Endothelial cell of umbilical vein (primary cell): ENCODE measurements at regions not wholly inside any gene's neighbourhood (a gene's known extent, or its start where the extent isn't known, plus 50 kb on each side); places are given as distances from the start of the nearest gene placed in this dataset.

Experiments
- BruUV-seq: library from RNA; stranded (reverse); fragments of 400-500 nt; replicated peaks from 2 replicates; lab custom pipeline; 2021; lab: Mats Ljungman, UMichigan
- CTCF ChIA-PET: fragments of 300-600, 350-600 bp; sonication (Branson Sonifier 250); formaldehyde crosslinking; loops from one replicate; lab custom pipeline; 2021; ENCODE audit warnings: antibody characterized with exemption, inconsistent platforms; lab: Charles Lee
- POLR2A ChIA-PET: fragments of 300-600, 350-600 bp; sonication (Branson Sonifier 250); formaldehyde crosslinking; loops from one replicate; lab custom pipeline; 2021; ENCODE audit warnings: antibody characterized with exemption, inconsistent platforms; lab: Charles Lee
- DNase-seq: peaks from one replicate; pipeline ENCODE4 v3.0.0-alpha.2; 2011; ENCODE audit warnings: low read depth, low spot score
- FAIRE-seq: peaks from 2 replicates; lab custom pipeline; 2011; peaks lifted over from hg19 to GRCh38; lab: Jason Lieb, UNC
- H2AFZ ChIP-seq: 2 replicates; pipeline ENCODE4 v1.6.0; 2012; ENCODE audit warnings: low read depth, low read length, control low read depth, inconsistent platforms
- H3K27ac ChIP-seq: 2 replicates; pipeline ENCODE4 v1.5.1; 2011; ENCODE audit warnings: low read depth, mild to moderate bottlenecking, control low read depth, low read length, moderate library complexity; ENCODE audit not compliant: insufficient read depth
- H3K27me3 ChIP-seq, 2 experiments: 2 replicates each; pipeline versions ENCODE4 v1.6.0 to v1.6.1; 2011; ENCODE audit warnings: low read length in 2 of 2, mixed read lengths in 1 of 2; ENCODE audit not compliant: control insufficient read depth in 2 of 2, insufficient read depth in 2 of 2
- H3K36me3 ChIP-seq, 2 experiments: 2 replicates in 1 of 2; 3 replicates in 1 of 2; pipeline ENCODE4 v1.5.1; 2011; ENCODE audit warnings: low read length in 2 of 2, mild to moderate bottlenecking in 1 of 2, moderate library complexity in 1 of 2; ENCODE audit not compliant: control insufficient read depth in 2 of 2, insufficient read depth in 2 of 2; ENCODE audit errors: extremely low read depth in 1 of 2
- H3K4me1 ChIP-seq: 3 replicates; pipeline ENCODE4 v1.5.1; 2011; ENCODE audit warnings: mild to moderate bottlenecking, low read length; ENCODE audit not compliant: control insufficient read depth, insufficient read depth; ENCODE audit errors: extremely low read depth
- H3K4me2 ChIP-seq: 2 replicates; pipeline ENCODE4 v1.6.1; 2011; ENCODE audit warnings: low read length, control low read depth, mixed read lengths; ENCODE audit not compliant: insufficient read depth
- H3K4me3 ChIP-seq, 3 experiments: fragments of 200-600 bp in 1 of 3; sonication (generic), shearing (Covaris generic) in 1 of 3; replicated peaks in 1 of 3; 2 replicates each; pipeline ENCODE4 v1.5.1; 2011 to 2016; ENCODE audit warnings: control low read depth in 3 of 3, low read length in 3 of 3, mild to moderate bottlenecking in 2 of 3, inconsistent platforms in 1 of 3, low read depth in 1 of 3, moderate library complexity in 1 of 3; ENCODE audit not compliant: insufficient read depth in 1 of 3
- H3K79me2 ChIP-seq: 2 replicates; pipeline ENCODE4 v1.6.0; 2012; ENCODE audit warnings: low read length, inconsistent platforms; ENCODE audit not compliant: control insufficient read depth, insufficient read depth
- H3K9ac ChIP-seq: replicated peaks from 2 replicates; pipeline ENCODE3; 2011; ENCODE audit warnings: low read length, control low read depth; ENCODE audit not compliant: insufficient read depth; ENCODE audit errors: extremely low read depth
- H3K9me1 ChIP-seq: replicated peaks from 3 replicates; pipeline ENCODE4 v1.6.0; 2011; ENCODE audit warnings: mild to moderate bottlenecking, low read length; ENCODE audit not compliant: control insufficient read depth, insufficient read depth; ENCODE audit errors: extremely low read depth
- H3K9me3 ChIP-seq: replicated peaks from 2 replicates; pipeline ENCODE4 v1.5.1; 2012; ENCODE audit warnings: low read length, inconsistent platforms; ENCODE audit not compliant: control insufficient read depth, insufficient read depth
- H4K20me1 ChIP-seq: replicated peaks from 2 replicates; pipeline ENCODE3; 2011; ENCODE audit warnings: mild to moderate bottlenecking, low read length; ENCODE audit not compliant: control insufficient read depth, insufficient read depth; ENCODE audit errors: extremely low read depth
- CTCF ChIP-seq, 2 donors: IDR thresholded peaks; 1 replicate in 1 of 2; 2 replicates in 1 of 2; pipeline ENCODE4 v1.5.1; 2011; ENCODE audit warnings: low read length in 2 of 2, mild to moderate bottlenecking in 2 of 2, moderate library complexity in 2 of 2, control low read depth in 1 of 2, inconsistent platforms in 1 of 2, low read depth in 1 of 2; ENCODE audit not compliant: insufficient read depth in 1 of 2; ENCODE audit errors: extremely low read depth in 1 of 2
- EZH2 ChIP-seq: IDR thresholded peaks from 2 replicates; pipeline ENCODE4 v1.6.1; 2012; ENCODE audit warnings: borderline replicate concordance, low read depth, mild to moderate bottlenecking, moderate library complexity, low read length, inconsistent platforms; ENCODE audit not compliant: severe bottlenecking
- FOS ChIP-seq: IDR thresholded peaks from 2 replicates; pipeline ENCODE4 v1.6.1; 2011; ENCODE audit warnings: mild to moderate bottlenecking, low read length, moderate library complexity, borderline replicate concordance; ENCODE audit not compliant: insufficient read depth
- GATA2 ChIP-seq: IDR thresholded peaks from 2 replicates; pipeline ENCODE4 v1.7.0; 2011; ENCODE audit warnings: low read depth, mild to moderate bottlenecking, moderate library complexity, mixed read lengths, low read length; ENCODE audit not compliant: insufficient read length, insufficient read depth
- JUN ChIP-seq: IDR thresholded peaks from 2 replicates; pipeline ENCODE4 v1.6.1; 2011; ENCODE audit warnings: borderline replicate concordance, low read depth; ENCODE audit not compliant: insufficient read length, insufficient read depth
- MAX ChIP-seq: IDR thresholded peaks from 2 replicates; pipeline ENCODE4 v1.6.1; 2011; ENCODE audit not compliant: insufficient read depth, insufficient read length
- MYC ChIP-seq: IDR thresholded peaks from one replicate; pipeline ENCODE4 v1.6.1; 2011; ENCODE audit warnings: mild to moderate bottlenecking, low read depth, low read length
- POLR2A ChIP-seq: IDR thresholded peaks from 2 replicates; pipeline ENCODE4 v1.6.1; 2012; ENCODE audit warnings: low read depth, mild to moderate bottlenecking, control low read depth, low read length
- POLR2AphosphoS5 ChIP-seq: IDR thresholded peaks from 2 replicates; pipeline ENCODE4 v1.6.1; 2012; ENCODE audit warnings: low read depth, mild to moderate bottlenecking, control low read depth, low read length, moderate library complexity; ENCODE audit not compliant: insufficient read depth
- dilution Hi-C: fragments of 300-500 bp; cut with MboI; formaldehyde crosslinking; loops from one replicate; pipeline ENCODE4 v1.15.0; 2019; ENCODE audit warnings: low sequenced_read_pairs; ENCODE audit not compliant: extremely low pct_ligation_motif_present
- intact Hi-C: fragments of 100-400 bp; cut with micrococcal nuclease; formaldehyde crosslinking; loops from one replicate; pipeline ENCODE4 v1.10.0; 2022

GRCh38 chr11:22477312-22477711 is 139.1 kb downstream of the SLC17A6 start:
- H3K4me1 ChIP-seq = no peaks in the 10 kb centered on the region
- DNase-seq (no peak), FAIRE-seq (no peak)
- H3K27me3 ChIP-seq = no peaks in the 10 kb centered on the region
- H3K36me3 ChIP-seq = no peaks in the 10 kb centered on the region
- ChIA-PET POLR2A (no interaction called here), CTCF (no interaction called here)
- H2AFZ ChIP-seq = no peak overlapping the region
- no peaks in the 10 kb centered on the region for H4K20me1 ChIP-seq
- H3K4me2 ChIP-seq = no peak overlapping the region
- dilution Hi-C loops = no loop called here
- intact Hi-C loops = loop anchor here (10.0 kb wide), 1 partner anchor 113 kb away; no protein-coding TSS in a partner anchor
- H3K9me3 ChIP-seq = no peaks in the 10 kb centered on the region
- no peak overlapping the region for H3K27ac ChIP-seq
- H3K79me2 ChIP-seq = no peaks in the 10 kb centered on the region
- no peaks in the 10 kb centered on the region for H3K9me1 ChIP-seq
- H3K4me3 ChIP-seq = no peak overlapping the region
- H3K9ac ChIP-seq = no peak overlapping the region
- TF ChIP-seq POLR2A (no peak), CTCF (IDR thresholded peaks at IDR 0.05; ENCODE audit: extremely low read depth in 1 of 2, insufficient read depth in 1 of 2, low read depth in 1 of 2, low read length in 2 of 2) (no peak), GATA2 (no peak), MAX (no peak), MYC (no peak), JUN (no peak), POLR2AphosphoS5 (no peak), EZH2 (no peak), FOS (no peak)
- BruUV-seq = no TSS peak
